Smooth muscle cell (in vitro differentiated cells): ENCODE measurements at regions not wholly inside any gene's neighbourhood (a gene's known extent, or its start where the extent isn't known, plus 50 kb on each side); places are given as distances from the start of the nearest gene placed in this dataset.
"Not testable (repeated sequence)": the region's sequence is repeated elsewhere in the genome, so short reads cannot be mapped to it uniquely, and the experiment has no call there.

Source experiments
- DNase-seq: peaks from one replicate; lab custom pipeline; 2025; ENCODE audit not compliant: unreplicated experiment; lab: John Stamatoyannopoulos, UW
- H2AFZ ChIP-seq: fragments of 200-600 bp; sonication (generic); 2 replicates; pipeline ENCODE4 v1.6.0; 2016; ENCODE audit warnings: antibody characterized with exemption, low read depth, mild to moderate bottlenecking
- H3F3A ChIP-seq: fragments of 200-600 bp; sonication (generic); 2 replicates; pipeline ENCODE4 v1.6.0; 2017; ENCODE audit warnings: antibody characterized with exemption, low read depth
- H3K27ac ChIP-seq: fragments of 200-600 bp; sonication (generic); 2 replicates; pipeline ENCODE4 v1.5.1; 2016; ENCODE audit warnings: low read depth, mild to moderate bottlenecking
- H3K27me3 ChIP-seq: fragments of 200-600 bp; sonication (generic); 2 replicates; pipeline ENCODE4 v1.6.1; 2016; ENCODE audit warnings: low read depth, mild to moderate bottlenecking
- H3K36me3 ChIP-seq: fragments of 200-600 bp; sonication (generic); 2 replicates; pipeline ENCODE4 v1.5.1; 2016; ENCODE audit warnings: low read depth
- H3K4me1 ChIP-seq: fragments of 200-600 bp; sonication (generic); 2 replicates; pipeline ENCODE4 v1.5.1; 2016; ENCODE audit warnings: low read depth
- H3K4me2 ChIP-seq: fragments of 200-600 bp; sonication (generic); 2 replicates; pipeline ENCODE4 v1.6.0; 2016; ENCODE audit warnings: mild to moderate bottlenecking
- H3K4me3 ChIP-seq: fragments of 200-600 bp; sonication (generic); 2 replicates; pipeline ENCODE4 v1.5.1; 2016; ENCODE audit warnings: mild to moderate bottlenecking
- H3K79me2 ChIP-seq: fragments of 200-600 bp; sonication (generic); 2 replicates; pipeline ENCODE4 v1.6.0; 2016; ENCODE audit warnings: low read depth, mild to moderate bottlenecking
- H3K9ac ChIP-seq: fragments of 200-600 bp; sonication (generic); 2 replicates; pipeline ENCODE4 v1.6.0; 2016; ENCODE audit warnings: low read depth
- H3K9me3 ChIP-seq: fragments of 200-600 bp; sonication (generic); replicated peaks from 2 replicates; pipeline ENCODE4 v1.5.1; 2016; ENCODE audit warnings: low read depth
- H4K20me1 ChIP-seq: fragments of 200-600 bp; sonication (generic); 2 replicates; pipeline ENCODE4 v1.6.0; 2016; ENCODE audit warnings: low read depth
- WGBS: methylation state at CpG from one replicate; pipeline ENCODE4 v1.1.7; 2016; ENCODE audit warnings: low lambda C conversion rate; 5-methylcytosine and 5-hydroxymethylcytosine counted together
- TF ChIP-seq, protein P1 (sequence below): fragments of 200-600 bp; sonication (generic); IDR thresholded peaks from 2 replicates; pipeline ENCODE4 v1.5.1; 2017; ENCODE audit warnings: borderline replicate concordance, mild to moderate bottlenecking, antibody characterized with exemption; ENCODE audit not compliant: insufficient read depth, poor library complexity, severe bottlenecking

DNA sequence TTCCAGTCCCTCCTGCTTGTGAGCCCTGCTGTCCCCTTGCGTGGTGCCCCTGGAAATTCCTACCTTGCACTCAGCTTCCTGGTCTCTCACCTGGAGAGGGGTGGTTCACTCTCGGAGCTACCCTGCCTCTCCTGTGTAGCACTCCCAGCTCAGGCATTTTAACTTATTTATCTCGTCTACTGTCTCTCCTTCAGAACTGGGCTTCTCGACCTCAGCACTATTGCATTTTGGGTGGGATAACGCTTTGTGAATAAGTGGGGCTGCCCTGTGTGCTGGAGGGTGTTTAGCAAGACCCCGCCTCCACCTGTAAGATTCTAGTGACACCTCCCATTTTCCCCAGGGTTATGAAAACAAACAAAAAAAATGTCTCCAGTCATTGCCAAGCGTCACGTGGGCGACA lies 56.0 kb upstream of the SORCS2 start:
- 77% methylated on average over 9 of the region's 9 CpGs for WGBS

DNA sequence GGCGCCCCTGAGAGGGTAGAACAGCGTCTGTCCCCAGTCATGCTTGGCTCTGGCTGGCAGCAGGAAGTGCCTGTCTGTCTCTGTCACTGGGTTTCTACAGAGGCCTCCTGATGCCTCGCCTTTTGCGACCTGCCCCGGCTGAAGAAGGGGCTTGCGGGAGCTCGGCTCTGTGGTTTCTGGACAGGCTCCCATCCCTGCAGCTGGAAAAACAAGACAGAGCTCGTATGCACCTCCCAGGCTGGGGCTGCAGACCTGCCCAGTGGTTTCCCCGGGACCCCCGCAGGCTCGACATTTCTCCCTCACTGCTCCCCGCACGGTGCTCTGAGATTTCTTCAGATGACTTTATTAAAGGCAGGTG lies 57.0 kb upstream of the SORCS2 start:
- WGBS: 66% methylated on average over 13 of the region's 13 CpGs
- TF ChIP-seq, protein P1, sequence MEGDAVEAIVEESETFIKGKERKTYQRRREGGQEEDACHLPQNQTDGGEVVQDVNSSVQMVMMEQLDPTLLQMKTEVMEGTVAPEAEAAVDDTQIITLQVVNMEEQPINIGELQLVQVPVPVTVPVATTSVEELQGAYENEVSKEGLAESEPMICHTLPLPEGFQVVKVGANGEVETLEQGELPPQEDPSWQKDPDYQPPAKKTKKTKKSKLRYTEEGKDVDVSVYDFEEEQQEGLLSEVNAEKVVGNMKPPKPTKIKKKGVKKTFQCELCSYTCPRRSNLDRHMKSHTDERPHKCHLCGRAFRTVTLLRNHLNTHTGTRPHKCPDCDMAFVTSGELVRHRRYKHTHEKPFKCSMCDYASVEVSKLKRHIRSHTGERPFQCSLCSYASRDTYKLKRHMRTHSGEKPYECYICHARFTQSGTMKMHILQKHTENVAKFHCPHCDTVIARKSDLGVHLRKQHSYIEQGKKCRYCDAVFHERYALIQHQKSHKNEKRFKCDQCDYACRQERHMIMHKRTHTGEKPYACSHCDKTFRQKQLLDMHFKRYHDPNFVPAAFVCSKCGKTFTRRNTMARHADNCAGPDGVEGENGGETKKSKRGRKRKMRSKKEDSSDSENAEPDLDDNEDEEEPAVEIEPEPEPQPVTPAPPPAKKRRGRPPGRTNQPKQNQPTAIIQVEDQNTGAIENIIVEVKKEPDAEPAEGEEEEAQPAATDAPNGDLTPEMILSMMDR: no peak
- H4K20me1 ChIP-seq: no peaks in the 10 kb centered on the region
- no peaks in the 10 kb centered on the region for H3K9me3 ChIP-seq
- H2AFZ ChIP-seq: no peak overlapping the region
- H3K36me3 ChIP-seq: no peaks in the 10 kb centered on the region
- H3K4me1 ChIP-seq: no peaks in the 10 kb centered on the region
- no peaks in the 10 kb centered on the region for H3F3A ChIP-seq
- H3K79me2 ChIP-seq: no peaks in the 10 kb centered on the region
- no peak overlapping the region for H3K27ac ChIP-seq
- no peak for DNase-seq
- no peak overlapping the region for H3K9ac ChIP-seq
- no peak overlapping the region for H3K4me2 ChIP-seq
- no peaks in the 10 kb centered on the region for H3K27me3 ChIP-seq
- no peak overlapping the region for H3K4me3 ChIP-seq

More for the DNA sequence above, 56.0 kb upstream of the SORCS2 start:
- H3K4me2 ChIP-seq: no peak overlapping the region
- no peaks in the 10 kb centered on the region for H3F3A ChIP-seq
- no peak overlapping the region for H3K4me3 ChIP-seq
- no peak for DNase-seq
- H3K27ac ChIP-seq: no peak overlapping the region
- no peaks in the 10 kb centered on the region for H3K27me3 ChIP-seq
- no peaks in the 10 kb centered on the region for H3K36me3 ChIP-seq
- no peaks in the 10 kb centered on the region for H4K20me1 ChIP-seq
- no peaks in the 10 kb centered on the region for H3K4me1 ChIP-seq
- no peaks in the 10 kb centered on the region for H3K9me3 ChIP-seq
- no peaks in the 10 kb centered on the region for H3K79me2 ChIP-seq
- no peak overlapping the region for H3K9ac ChIP-seq
- H2AFZ ChIP-seq: no peak overlapping the region
- TF ChIP-seq, protein P1: no peak

- 77% methylated on average over 12 of the region's 12 CpGs for WGBS
- Histone ChIP-seq H3K27me3 (no peaks in the 10 kb centered on the region), H3K36me3 (no peaks in the 10 kb centered on the region), H3K9me3 (no peaks in the 10 kb centered on the region), H3K4me2 (no peak overlapping the region), H3K4me3 (no peak overlapping the region), H3F3A (no peaks in the 10 kb centered on the region), H3K9ac (no peak overlapping the region), H3K4me1 (no peaks in the 10 kb centered on the region), H2AFZ (no peak overlapping the region), H3K27ac (no peak overlapping the region), H4K20me1 (no peaks in the 10 kb centered on the region), H3K79me2 (no peaks in the 10 kb centered on the region)
- DNase-seq: no peak
- TF ChIP-seq, protein P1: no peak
These were observed 57.5 kb upstream of the SORCS2 start for GRCh38 chr4:7134737-7135388.

DNA sequence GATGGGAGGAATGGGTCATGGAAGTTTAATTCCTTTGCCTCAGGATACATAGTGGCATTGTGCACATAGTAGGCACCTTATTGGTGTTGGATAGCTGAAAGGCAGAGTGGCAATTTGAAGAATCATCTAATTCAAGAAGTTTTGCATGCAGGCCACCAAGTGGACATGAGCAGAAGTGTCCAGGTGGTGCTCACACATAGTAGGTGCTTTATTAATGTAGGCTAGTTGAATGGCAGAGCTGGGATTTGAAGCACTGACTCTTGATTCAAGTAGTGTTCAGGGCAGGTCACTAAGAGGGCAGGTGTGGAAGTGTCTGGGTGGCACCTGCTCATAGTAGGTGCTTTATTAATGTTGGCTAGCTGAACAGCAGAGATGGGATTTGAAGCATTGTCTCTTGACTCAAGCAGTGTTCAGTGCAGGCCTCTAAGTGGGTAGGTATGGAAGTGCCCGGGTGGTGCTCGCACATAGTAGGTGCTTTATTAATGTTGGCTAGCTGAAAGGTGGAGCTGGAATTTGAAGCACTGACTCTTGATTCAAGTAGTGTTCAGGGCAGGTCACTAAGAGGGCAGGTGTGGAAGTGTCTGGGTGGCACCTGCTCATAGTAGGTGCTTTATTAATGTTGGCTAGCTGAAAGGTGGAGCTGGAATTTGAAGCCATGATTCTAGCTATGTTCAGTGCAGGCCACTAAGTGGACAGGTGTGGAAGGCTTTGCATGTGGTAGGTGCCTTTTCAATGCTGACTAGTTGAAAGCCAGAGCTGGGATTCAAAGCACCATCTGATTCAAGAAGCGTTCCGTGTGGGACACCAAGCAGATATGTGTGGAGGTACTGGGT lies 58.3 kb upstream of the SORCS2 start:
- WGBS: 92% methylated on average over 4 of the region's 4 CpGs
- not testable (repeated sequence) for H3K27ac ChIP-seq

More for the DNA sequence above, 58.3 kb upstream of the SORCS2 start:
- H3F3A ChIP-seq, H3K9me3 ChIP-seq, H3K9ac ChIP-seq, DNase-seq, H2AFZ ChIP-seq, H3K79me2 ChIP-seq, H4K20me1 ChIP-seq, H3K36me3 ChIP-seq, H3K4me2 ChIP-seq, H3K4me1 ChIP-seq, H3K4me3 ChIP-seq, H3K27me3 ChIP-seq: not testable (repeated sequence)
